ENCODE measurements at regions not wholly inside any gene's neighbourhood (a gene's known extent, or its start where the extent isn't known, plus 50 kb on each side); places are given as distances from the start of the nearest gene placed in this dataset.

DNA sequence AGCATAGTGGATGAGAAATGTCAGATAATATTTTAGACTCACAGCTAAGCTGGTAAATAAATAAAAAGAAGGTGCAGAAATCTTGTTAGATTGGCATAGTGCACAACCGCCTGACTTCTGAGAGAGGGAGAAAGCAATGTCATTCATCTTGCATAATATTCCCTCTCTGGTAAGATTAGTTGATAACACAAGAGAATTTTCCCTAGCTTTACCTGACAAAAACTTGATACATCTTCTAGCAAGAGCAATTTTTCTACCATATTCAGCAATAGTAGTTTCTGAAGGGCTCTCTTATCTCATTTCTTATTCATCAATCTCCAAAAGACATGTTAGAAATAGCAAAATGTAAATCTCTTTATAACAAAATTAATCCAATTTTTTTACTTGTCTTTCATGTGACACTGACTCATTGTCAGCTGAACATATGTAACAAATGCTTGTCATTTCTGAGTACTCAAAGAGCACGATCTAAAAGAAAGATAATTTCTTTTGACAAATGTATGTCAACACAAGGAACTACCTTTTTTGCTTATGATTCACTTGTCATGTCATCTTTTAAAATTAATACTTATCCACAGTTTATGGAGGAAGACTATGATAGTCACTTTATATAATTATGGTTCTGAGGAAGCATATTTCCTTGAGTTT lies 240.0 kb downstream of the ARAP2 start:
- TF ChIP-seq, protein P1, sequence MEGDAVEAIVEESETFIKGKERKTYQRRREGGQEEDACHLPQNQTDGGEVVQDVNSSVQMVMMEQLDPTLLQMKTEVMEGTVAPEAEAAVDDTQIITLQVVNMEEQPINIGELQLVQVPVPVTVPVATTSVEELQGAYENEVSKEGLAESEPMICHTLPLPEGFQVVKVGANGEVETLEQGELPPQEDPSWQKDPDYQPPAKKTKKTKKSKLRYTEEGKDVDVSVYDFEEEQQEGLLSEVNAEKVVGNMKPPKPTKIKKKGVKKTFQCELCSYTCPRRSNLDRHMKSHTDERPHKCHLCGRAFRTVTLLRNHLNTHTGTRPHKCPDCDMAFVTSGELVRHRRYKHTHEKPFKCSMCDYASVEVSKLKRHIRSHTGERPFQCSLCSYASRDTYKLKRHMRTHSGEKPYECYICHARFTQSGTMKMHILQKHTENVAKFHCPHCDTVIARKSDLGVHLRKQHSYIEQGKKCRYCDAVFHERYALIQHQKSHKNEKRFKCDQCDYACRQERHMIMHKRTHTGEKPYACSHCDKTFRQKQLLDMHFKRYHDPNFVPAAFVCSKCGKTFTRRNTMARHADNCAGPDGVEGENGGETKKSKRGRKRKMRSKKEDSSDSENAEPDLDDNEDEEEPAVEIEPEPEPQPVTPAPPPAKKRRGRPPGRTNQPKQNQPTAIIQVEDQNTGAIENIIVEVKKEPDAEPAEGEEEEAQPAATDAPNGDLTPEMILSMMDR (IDR thresholded peaks at IDR 0.05; ENCODE audit: borderline replicate concordance, insufficient read depth, low read depth, low read length), result no peak
- no peak overlapping the region for H3K4me3 ChIP-seq (ENCODE audit: low read depth, low read length)

GRCh38 chr4:36006226-36006625 lies 238.1 kb downstream of the ARAP2 start:
- TF ChIP-seq, protein P1 (IDR thresholded peaks at IDR 0.05; ENCODE audit: borderline replicate concordance, insufficient read depth, low read depth, low read length), result no peak
- H3K4me3 ChIP-seq (ENCODE audit: low read depth, low read length), result no peak overlapping the region

DNA sequence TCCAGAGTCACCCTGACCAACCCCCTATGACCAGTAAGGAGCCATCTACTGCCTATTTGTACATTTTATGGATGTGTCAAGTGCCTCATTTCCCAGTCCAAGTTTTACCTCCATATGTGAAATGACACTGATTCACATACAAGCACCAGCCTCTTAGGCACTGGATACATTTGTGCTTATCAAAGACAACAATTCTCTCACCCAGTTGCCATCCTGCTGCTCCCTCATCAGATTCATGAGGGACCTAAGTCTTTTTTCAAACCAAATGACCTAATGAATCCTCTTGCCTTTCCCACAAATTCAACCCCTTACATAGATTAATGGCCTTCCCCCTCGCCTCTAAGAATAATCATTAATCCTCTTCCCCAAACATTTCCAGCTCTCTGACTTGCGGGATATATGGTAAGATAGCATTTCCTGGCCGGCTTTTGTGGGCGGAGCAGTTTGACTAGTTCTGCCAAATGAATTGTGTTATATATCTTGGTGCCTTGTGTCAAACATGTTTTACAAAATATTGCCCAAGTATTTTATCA lies 233.9 kb downstream of the ARAP2 start:
- no peak overlapping the region for H3K4me3 ChIP-seq (ENCODE audit: low read depth, low read length)
- TF ChIP-seq, protein P1 (IDR thresholded peaks at IDR 0.05; ENCODE audit: borderline replicate concordance, insufficient read depth, low read depth, low read length), result no peak

DNA sequence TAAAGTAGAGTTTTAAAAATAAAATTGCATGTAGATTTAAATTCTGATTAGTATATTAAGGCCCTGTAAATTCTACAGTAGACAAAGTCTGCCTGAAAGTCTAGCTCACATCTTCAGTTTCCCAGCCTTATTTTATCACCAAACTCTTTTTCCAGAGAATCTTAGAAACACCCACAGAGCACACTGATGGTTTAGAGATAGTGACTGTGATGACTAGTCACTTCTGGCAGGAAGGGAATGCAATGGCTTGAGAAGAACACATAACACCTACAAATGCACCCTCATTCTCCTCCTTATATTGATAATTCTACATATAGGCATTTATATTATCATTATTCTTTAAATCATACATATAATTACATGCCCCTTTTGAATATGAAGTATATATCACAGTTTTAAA lies 232.9 kb downstream of the ARAP2 start:
- no peak overlapping the region for H3K4me3 ChIP-seq (ENCODE audit: low read depth, low read length)
- TF ChIP-seq, protein P1 (IDR thresholded peaks at IDR 0.05; ENCODE audit: borderline replicate concordance, insufficient read depth, low read depth, low read length), result no peak

- TF ChIP-seq, protein P1 (IDR thresholded peaks at IDR 0.05; ENCODE audit: borderline replicate concordance, insufficient read depth, low read depth, low read length), result no peak
- H3K4me3 ChIP-seq (ENCODE audit: low read depth, low read length), result no peak overlapping the region
Measured at GRCh38 chr4:36012503-36012902, 231.8 kb downstream of the ARAP2 start.

DNA sequence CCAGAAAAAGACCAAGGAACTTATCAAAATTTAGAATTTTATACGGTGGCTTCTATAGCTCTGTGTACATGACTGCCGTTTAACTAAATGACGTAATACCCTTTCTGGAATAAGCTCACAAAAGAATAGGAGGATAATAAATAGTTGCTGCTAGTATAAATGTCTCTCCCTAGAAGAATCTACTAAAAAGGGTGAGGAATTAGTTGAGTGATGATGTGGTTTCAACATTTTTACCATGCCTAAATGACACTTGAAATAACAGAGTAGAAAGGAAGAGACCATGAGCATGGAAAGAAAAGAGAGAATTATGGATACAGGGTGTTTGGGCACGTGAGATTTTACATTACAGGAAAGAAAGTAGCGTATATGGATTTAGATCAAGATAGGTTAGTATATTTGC lies 231.1 kb downstream of the ARAP2 start:
- TF ChIP-seq, protein P1 (IDR thresholded peaks at IDR 0.05; ENCODE audit: borderline replicate concordance, insufficient read depth, low read depth, low read length), result no peak
- H3K4me3 ChIP-seq (ENCODE audit: low read depth, low read length), result no peak overlapping the region

Data from GM12875 (cell line).